PFSK-1 (cell line): ENCODE measurements at regions not wholly inside any gene's neighbourhood (a gene's known extent, or its start where the extent isn't known, plus 50 kb on each side); places are given as distances from the start of the nearest gene placed in this dataset.

Experiments
- FOXP2 ChIP-seq: optimal IDR thresholded peaks from 2 replicates; pipeline ENCODE3; 2011; ENCODE audit warnings: borderline replicate concordance, control low read depth, inconsistent platforms; ENCODE audit not compliant: insufficient read depth; ENCODE audit errors: extremely low read length, extremely low read depth
- POLR2AphosphoS5 ChIP-seq: IDR thresholded peaks from 2 replicates; pipeline ENCODE4 v1.6.1; 2012; ENCODE audit warnings: low read depth, mild to moderate bottlenecking, control low read depth, low read length, moderate library complexity
- REST ChIP-seq, 2 experiments: IDR thresholded peaks; 2 replicates each; pipeline versions ENCODE4 v1.6.1 to v1.8.0; 2011 to 2012; ENCODE audit warnings: low read depth in 2 of 2, low read length in 2 of 2, control low read depth in 1 of 2, inconsistent platforms in 1 of 2, mild to moderate bottlenecking in 1 of 2, moderate library complexity in 1 of 2; ENCODE audit not compliant: insufficient read depth in 1 of 2
- SIN3A ChIP-seq: IDR thresholded peaks from 2 replicates; pipeline ENCODE4 v1.6.1; 2012; ENCODE audit warnings: mild to moderate bottlenecking, low read length, moderate library complexity, borderline replicate concordance; ENCODE audit not compliant: insufficient read depth
- TAF1 ChIP-seq: IDR thresholded peaks from 2 replicates; pipeline ENCODE4 v1.6.1; 2012; ENCODE audit warnings: low read length, control low read depth, borderline replicate concordance; ENCODE audit not compliant: insufficient read depth

GRCh38 chr1:219495737-219496408 lies 117.0 kb downstream of the ZC3H11B start:
- TF ChIP-seq TAF1, result no peak
- no peak for TF ChIP-seq SIN3A
- TF ChIP-seq REST (IDR thresholded peaks at IDR 0.05; ENCODE audit: insufficient read depth in 1 of 2, low read depth in 2 of 2, low read length in 2 of 2), result no peak
- TF ChIP-seq FOXP2, result no peak
- no peak for TF ChIP-seq POLR2AphosphoS5

- TF ChIP-seq SIN3A (no peak), REST (IDR thresholded peaks at IDR 0.05; ENCODE audit: insufficient read depth in 1 of 2, low read depth in 2 of 2, low read length in 2 of 2) (no peak), FOXP2 (no peak), POLR2AphosphoS5 (no peak), TAF1 (no peak)
Observed at GRCh38 chr1:219492717-219493116, 120.2 kb downstream of the ZC3H11B start.

- TF ChIP-seq REST (IDR thresholded peaks at IDR 0.05; ENCODE audit: insufficient read depth in 1 of 2, low read depth in 2 of 2, low read length in 2 of 2) (no peak), SIN3A (no peak), FOXP2 (no peak), TAF1 (no peak), POLR2AphosphoS5 (no peak)
Observed at GRCh38 chr1:219490566-219490965, 122.3 kb downstream of the ZC3H11B start.

- TF ChIP-seq FOXP2 (no peak), SIN3A (no peak), POLR2AphosphoS5 (no peak), REST (IDR thresholded peaks at IDR 0.05; ENCODE audit: insufficient read depth in 1 of 2, low read depth in 2 of 2, low read length in 2 of 2) (no peak), TAF1 (no peak)
Observed at GRCh38 chr1:219489636-219490035, 123.3 kb downstream of the ZC3H11B start.
